ENCODE measurements at regions not wholly inside any gene's neighbourhood (a gene's known extent, or its start where the extent isn't known, plus 50 kb on each side); places are given as distances from the start of the nearest gene placed in this dataset.

DNA sequence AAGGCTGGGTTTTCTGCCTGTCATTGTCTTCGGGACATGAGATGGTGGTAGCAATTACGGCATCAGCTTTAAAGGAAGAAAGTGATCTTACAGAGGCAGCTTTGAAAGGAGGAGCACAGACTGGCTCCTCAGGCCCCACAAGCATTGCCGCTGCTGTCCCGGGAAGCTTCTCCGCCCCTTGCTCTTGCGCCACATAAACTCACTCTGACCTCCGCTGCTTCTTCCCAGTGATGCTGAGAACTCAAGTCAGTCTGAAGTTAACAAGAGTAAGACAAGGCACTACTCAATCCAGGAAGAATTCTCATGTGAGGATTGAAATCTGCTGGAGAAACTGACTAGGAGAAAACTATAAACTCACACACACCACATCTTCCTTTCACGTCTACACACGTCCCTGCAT lies 112.4 kb upstream of the RIOK3 start:
- H3K27ac ChIP-seq: no peak overlapping the region
- CTCF ChIA-PET: no interaction called here
- no peak for DNase-seq (ENCODE audit: low spot score)
- TF ChIP-seq, protein P1, sequence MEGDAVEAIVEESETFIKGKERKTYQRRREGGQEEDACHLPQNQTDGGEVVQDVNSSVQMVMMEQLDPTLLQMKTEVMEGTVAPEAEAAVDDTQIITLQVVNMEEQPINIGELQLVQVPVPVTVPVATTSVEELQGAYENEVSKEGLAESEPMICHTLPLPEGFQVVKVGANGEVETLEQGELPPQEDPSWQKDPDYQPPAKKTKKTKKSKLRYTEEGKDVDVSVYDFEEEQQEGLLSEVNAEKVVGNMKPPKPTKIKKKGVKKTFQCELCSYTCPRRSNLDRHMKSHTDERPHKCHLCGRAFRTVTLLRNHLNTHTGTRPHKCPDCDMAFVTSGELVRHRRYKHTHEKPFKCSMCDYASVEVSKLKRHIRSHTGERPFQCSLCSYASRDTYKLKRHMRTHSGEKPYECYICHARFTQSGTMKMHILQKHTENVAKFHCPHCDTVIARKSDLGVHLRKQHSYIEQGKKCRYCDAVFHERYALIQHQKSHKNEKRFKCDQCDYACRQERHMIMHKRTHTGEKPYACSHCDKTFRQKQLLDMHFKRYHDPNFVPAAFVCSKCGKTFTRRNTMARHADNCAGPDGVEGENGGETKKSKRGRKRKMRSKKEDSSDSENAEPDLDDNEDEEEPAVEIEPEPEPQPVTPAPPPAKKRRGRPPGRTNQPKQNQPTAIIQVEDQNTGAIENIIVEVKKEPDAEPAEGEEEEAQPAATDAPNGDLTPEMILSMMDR (conservative IDR thresholded peaks at IDR 0.05; ENCODE audit: low read depth): no peak
- POLR2A ChIA-PET (ENCODE audit: low non-redundant PET): no interaction called here

DNA sequence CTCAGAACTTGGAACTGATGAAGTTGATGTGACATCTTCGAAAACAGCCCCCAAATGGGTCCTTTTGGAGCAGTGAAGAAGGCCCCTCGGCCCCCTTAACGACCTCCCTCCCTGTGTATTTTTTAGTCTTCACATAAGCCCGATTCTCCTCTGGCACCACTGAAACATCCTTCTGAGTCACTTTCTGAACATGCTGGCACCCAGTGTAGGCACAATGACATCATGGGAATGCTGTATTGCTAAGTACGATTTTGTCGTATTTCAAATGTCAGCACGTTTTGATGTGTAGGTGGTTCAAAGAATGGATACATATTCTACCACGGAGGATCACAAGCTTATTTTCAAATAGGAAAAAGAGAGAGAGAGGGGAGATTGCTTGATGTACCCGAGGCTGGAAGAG lies 111.7 kb upstream of the RIOK3 start:
- ChIA-PET CTCF (interaction anchor here (0.6 kb wide), 1 partner anchor 27 kb away, joined by 3 read pairs; no protein-coding TSS in a partner anchor), POLR2A (ENCODE audit: low non-redundant PET) (no interaction called here)
- H3K27ac ChIP-seq: no peak overlapping the region
- TF ChIP-seq, protein P1 (conservative IDR thresholded peaks at IDR 0.05; ENCODE audit: low read depth): no peak
- DNase-seq (ENCODE audit: low spot score): no peak

DNA sequence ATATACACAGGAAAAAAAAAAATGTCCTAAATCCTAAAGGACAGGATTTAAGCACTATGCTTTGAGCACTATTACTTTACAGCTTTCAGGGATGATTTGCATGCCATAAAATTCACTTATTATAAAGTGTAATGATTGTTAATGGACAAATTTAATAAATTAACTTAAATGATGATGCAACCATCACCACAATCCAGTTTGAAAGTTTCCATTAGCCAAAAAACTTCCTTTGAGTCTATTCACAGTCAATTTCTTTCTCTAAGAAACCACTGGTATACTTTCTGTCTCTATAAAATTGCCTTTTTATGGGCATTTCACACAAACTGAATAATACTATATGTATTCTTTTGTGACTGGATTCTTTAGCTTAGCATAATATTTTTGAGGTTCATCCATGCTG lies 111.1 kb upstream of the RIOK3 start:
- ChIA-PET CTCF (interaction anchor here (0.6 kb wide), 1 partner anchor 26 kb away, joined by 3 read pairs; no protein-coding TSS in a partner anchor), POLR2A (ENCODE audit: low non-redundant PET) (no interaction called here)
- no peak for DNase-seq (ENCODE audit: low spot score)
- no peak overlapping the region for H3K27ac ChIP-seq
- TF ChIP-seq, protein P1 (conservative IDR thresholded peaks at IDR 0.05; ENCODE audit: low read depth): no peak

DNA sequence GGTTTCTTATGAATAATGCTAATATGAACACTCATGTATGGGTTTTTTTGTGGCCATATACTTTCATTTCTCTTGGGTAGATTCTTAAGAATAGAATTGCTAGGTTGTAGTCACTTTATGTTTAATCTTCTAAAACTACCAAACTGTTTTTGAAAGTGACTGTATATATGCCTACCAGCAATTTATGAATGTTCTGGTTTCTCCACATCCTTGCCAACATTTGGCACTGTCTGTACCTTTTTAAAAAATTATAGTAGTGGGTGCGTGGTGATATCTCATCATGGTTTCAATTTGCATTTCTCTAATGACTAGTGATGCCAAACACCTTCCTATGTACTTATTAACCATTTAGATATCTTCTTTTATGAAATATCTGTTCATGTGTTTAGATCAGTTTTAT lies 110.6 kb upstream of the RIOK3 start:
- POLR2A ChIA-PET (ENCODE audit: low non-redundant PET): no interaction called here
- CTCF ChIA-PET: no interaction called here
- no peak overlapping the region for H3K27ac ChIP-seq
- DNase-seq (ENCODE audit: low spot score): no peak
- TF ChIP-seq, protein P1 (conservative IDR thresholded peaks at IDR 0.05; ENCODE audit: low read depth): no peak

DNA sequence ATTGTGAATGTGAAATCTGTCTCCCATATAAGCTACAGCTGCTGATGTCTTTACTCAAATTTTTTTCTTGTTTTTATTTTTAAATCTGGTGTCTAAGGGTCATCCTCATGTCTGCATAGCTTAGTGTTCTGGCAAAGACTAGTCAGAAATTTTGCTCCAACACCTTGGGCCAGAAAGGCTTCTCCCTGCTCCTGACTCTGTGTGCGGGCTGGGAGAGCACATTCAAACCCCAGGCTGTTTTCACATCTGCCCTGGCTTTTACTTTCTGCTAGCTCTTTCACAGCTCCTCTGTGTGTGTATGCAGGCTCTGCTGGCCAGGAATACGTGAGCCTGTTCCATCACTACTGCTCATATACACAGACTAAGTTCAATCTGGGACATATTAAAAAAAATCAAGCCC lies 102.9 kb upstream of the RIOK3 start:
- POLR2A ChIA-PET (ENCODE audit: low non-redundant PET): no interaction called here
- CTCF ChIA-PET: no interaction called here
- no peak overlapping the region for H3K27ac ChIP-seq
- no peak for DNase-seq (ENCODE audit: low spot score)
- TF ChIP-seq, protein P1 (conservative IDR thresholded peaks at IDR 0.05; ENCODE audit: low read depth): no peak

DNA sequence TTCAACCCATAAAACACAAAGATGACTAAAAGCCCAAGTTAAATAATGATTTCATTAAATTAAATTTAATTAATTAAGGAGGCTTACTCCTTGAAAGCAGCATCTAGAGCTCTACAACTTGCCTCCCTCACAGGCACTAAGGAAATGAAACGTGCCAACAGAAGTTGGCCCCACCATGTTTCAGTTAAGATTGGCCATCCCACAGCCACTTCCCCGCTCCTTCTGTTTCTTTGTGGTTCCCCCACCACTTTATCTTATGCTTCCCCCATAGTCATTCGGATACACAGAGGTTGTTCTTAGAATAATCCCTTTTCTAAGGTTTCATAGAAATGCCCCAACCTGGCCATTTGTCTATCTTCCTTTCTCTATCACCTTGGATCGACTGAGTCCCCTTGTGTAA lies 101.6 kb upstream of the RIOK3 start:
- POLR2A ChIA-PET (ENCODE audit: low non-redundant PET): no interaction called here
- DNase-seq (ENCODE audit: low spot score): no peak
- CTCF ChIA-PET: no interaction called here

More for the DNA sequence above, 101.6 kb upstream of the RIOK3 start:
- no peak overlapping the region for H3K27ac ChIP-seq
- TF ChIP-seq, protein P1 (conservative IDR thresholded peaks at IDR 0.05; ENCODE audit: low read depth): no peak

Data from RWPE1 (cell line).